HCT116 (cell line): ENCODE measurements at regions not wholly inside any gene's neighbourhood (a gene's known extent, or its start where the extent isn't known, plus 50 kb on each side); places are given as distances from the start of the nearest gene placed in this dataset.

Experiments used
- CTCF ChIP-seq, 3 experiments: fragments of 200-600 bp in 1 of 3; sonication (generic) in 1 of 3; IDR thresholded peaks in 2 of 3; conservative IDR thresholded peaks in 1 of 3; 2 replicates each; pipeline ENCODE4 v1.5.1; 2012 to 2017; ENCODE audit warnings: low read depth in 2 of 3, low read length in 2 of 3, antibody characterized with exemption in 1 of 3, borderline replicate concordance in 1 of 3, control low read depth in 1 of 3, mild to moderate bottlenecking in 1 of 3, mixed read lengths in 1 of 3, mixed run types in 1 of 3, moderate library complexity in 1 of 3; ENCODE audit not compliant: insufficient read depth in 1 of 3
- ELF1 ChIP-seq: IDR thresholded peaks from 2 replicates; pipeline ENCODE4 v1.6.1; 2012; ENCODE audit warnings: low read depth, borderline replicate concordance
- EZH2 ChIP-seq: fragments of 200-600 bp; sonication (generic); IDR thresholded peaks from 2 replicates; pipeline ENCODE4 v1.6.1; 2017; ENCODE audit warnings: antibody characterized with exemption, mixed run types
- FOSL1 ChIP-seq: IDR thresholded peaks from 2 replicates; pipeline ENCODE4 v1.6.1; 2012; ENCODE audit warnings: low read depth
- POLR2A ChIP-seq: IDR thresholded peaks from 2 replicates; pipeline ENCODE4 v1.7.0; 2011; ENCODE audit warnings: borderline replicate concordance; ENCODE audit not compliant: insufficient read depth, insufficient read length; ENCODE audit errors: extremely low read depth
- POLR2AphosphoS5 ChIP-seq: IDR thresholded peaks from 2 replicates; pipeline ENCODE4 v1.6.1; 2011; ENCODE audit warnings: mild to moderate bottlenecking, low read depth, low read length, moderate library complexity
- REST ChIP-seq: IDR thresholded peaks from 2 replicates; pipeline ENCODE4 v1.6.1; 2012; ENCODE audit warnings: low read depth
- TF ChIP-seq, protein P1 (sequence below): IDR thresholded peaks from 2 replicates; pipeline ENCODE4 v1.6.1; 2012
- TF ChIP-seq, protein P2 (sequence below): IDR thresholded peaks from 2 replicates; pipeline ENCODE4 v1.6.1; 2011; ENCODE audit warnings: mild to moderate bottlenecking, low read length, moderate library complexity; ENCODE audit not compliant: insufficient replicate concordance; ENCODE audit errors: extremely low read depth

DNA sequence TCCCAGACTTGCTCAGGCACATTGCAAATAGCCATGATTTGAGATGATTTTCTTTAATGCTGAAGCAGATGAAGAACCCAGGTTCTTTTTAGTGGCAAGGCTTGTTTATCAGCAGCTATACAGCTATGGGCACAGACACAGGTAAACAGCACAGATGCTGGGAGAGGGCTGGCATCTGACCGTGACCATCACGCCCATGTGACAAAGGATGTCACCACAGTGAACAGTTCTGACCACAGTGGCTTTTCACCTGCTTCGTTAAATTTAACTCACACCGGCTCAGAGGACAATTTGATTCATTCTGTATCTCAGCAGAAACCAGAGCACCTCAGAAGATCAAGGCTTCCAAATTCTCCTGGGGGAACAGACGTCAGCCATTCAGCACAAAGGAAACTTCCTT is 142.6 kb downstream of the CDH26 start:
- no peak for TF ChIP-seq CTCF (IDR thresholded peaks at IDR 0.05 in 2 of 3, conservative IDR thresholded peaks at IDR 0.05 in 1 of 3; ENCODE audit: borderline replicate concordance in 1 of 3, insufficient read depth in 1 of 3, low read depth in 2 of 3, low read length in 2 of 3)
- no peak for TF ChIP-seq REST
- no peak for TF ChIP-seq POLR2A
- TF ChIP-seq EZH2, result no peak
- TF ChIP-seq FOSL1, result no peak
- TF ChIP-seq, protein P1, sequence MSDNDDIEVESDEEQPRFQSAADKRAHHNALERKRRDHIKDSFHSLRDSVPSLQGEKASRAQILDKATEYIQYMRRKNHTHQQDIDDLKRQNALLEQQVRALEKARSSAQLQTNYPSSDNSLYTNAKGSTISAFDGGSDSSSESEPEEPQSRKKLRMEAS, result no peak
- TF ChIP-seq, protein P2, sequence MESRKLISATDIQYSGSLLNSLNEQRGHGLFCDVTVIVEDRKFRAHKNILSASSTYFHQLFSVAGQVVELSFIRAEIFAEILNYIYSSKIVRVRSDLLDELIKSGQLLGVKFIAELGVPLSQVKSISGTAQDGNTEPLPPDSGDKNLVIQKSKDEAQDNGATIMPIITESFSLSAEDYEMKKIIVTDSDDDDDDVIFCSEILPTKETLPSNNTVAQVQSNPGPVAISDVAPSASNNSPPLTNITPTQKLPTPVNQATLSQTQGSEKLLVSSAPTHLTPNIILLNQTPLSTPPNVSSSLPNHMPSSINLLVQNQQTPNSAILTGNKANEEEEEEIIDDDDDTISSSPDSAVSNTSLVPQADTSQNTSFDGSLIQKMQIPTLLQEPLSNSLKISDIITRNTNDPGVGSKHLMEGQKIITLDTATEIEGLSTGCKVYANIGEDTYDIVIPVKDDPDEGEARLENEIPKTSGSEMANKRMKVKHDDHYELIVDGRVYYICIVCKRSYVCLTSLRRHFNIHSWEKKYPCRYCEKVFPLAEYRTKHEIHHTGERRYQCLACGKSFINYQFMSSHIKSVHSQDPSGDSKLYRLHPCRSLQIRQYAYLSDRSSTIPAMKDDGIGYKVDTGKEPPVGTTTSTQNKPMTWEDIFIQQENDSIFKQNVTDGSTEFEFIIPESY, result no peak
- no peak for TF ChIP-seq POLR2AphosphoS5
- TF ChIP-seq ELF1, result no peak
